HEK293 (cell line): ENCODE measurements at regions not wholly inside any gene's neighbourhood (a gene's known extent, or its start where the extent isn't known, plus 50 kb on each side); places are given as distances from the start of the nearest gene placed in this dataset.

Experiments used
- CTCF ChIA-PET: fragments of 350-600 bp; formaldehyde crosslinking; extraction: SDS; loops from one replicate; lab custom pipeline; 2021; ENCODE audit warnings: antibody characterized with exemption; lab: Yijun Ruan, JAX
- POLR2A ChIA-PET: fragments of 300-600 bp; formaldehyde crosslinking; extraction: SDS; loops from one replicate; lab custom pipeline; 2020; ENCODE audit warnings: antibody characterized with exemption, inconsistent platforms; lab: Yijun Ruan, JAX
- H3K27ac ChIP-seq: fragments of 200-500 bp; sonication (Bioruptor generic); 2 replicates; pipeline ENCODE4 v1.5.1; 2014; ENCODE audit warnings: low read depth, low read length, control low read depth, inconsistent platforms; ENCODE audit errors: extremely low read depth
- H3K36me3 ChIP-seq, 2 experiments: fragments of 200-500 bp in 1 of 2; sonication (Bioruptor generic) in 1 of 2; 1 replicate in 1 of 2; 2 replicates in 1 of 2; pipeline ENCODE4 v1.5.1; 2014 to 2017; ENCODE audit warnings: inconsistent platforms in 2 of 2, low read length in 2 of 2; ENCODE audit not compliant: control insufficient read depth in 2 of 2, insufficient read depth in 1 of 2
- H3K4me1 ChIP-seq: fragments of 200-500 bp; sonication (Bioruptor generic); 2 replicates; pipeline ENCODE4 v1.5.1; 2014; ENCODE audit warnings: mild to moderate bottlenecking, low read length, inconsistent platforms; ENCODE audit not compliant: control insufficient read depth, insufficient read depth
- H3K4me3 ChIP-seq: 2 replicates; pipeline ENCODE4 v1.5.1; 2011; ENCODE audit warnings: low read depth, mild to moderate bottlenecking, control low read depth, low read length, moderate library complexity
- H3K9me3 ChIP-seq: fragments of 200-500 bp; sonication (Bioruptor generic); 2 replicates; pipeline ENCODE4 v1.5.1; 2014; ENCODE audit warnings: low read depth, low read length, inconsistent platforms; ENCODE audit not compliant: control insufficient read depth, insufficient read depth
- BCL11A ChIP-seq: fragments of 450-650 bp; formaldehyde crosslinking; IDR thresholded peaks from 2 replicates; pipeline ENCODE4 v1.5.1; 2016; ENCODE audit warnings: low read depth, missing biosample characterization, missing genetic modification characterization
- HOXD13 ChIP-seq: sonication (generic); formaldehyde crosslinking; IDR thresholded peaks from 2 replicates; pipeline ENCODE4 v1.8.0; 2022; ENCODE audit warnings: missing genetic modification reagents, borderline replicate concordance
- KLF1 ChIP-seq: fragments of 450-650 bp; formaldehyde crosslinking; IDR thresholded peaks from 2 replicates; pipeline ENCODE4 v1.5.1; 2016; ENCODE audit warnings: missing biosample characterization, missing genetic modification characterization
- KLF16 ChIP-seq: fragments of 450-650 bp; formaldehyde crosslinking; IDR thresholded peaks from 2 replicates; pipeline ENCODE4 v1.5.1; 2017; ENCODE audit warnings: missing biosample characterization, missing genetic modification characterization
- KLF9 ChIP-seq: fragments of 450-650 bp; formaldehyde crosslinking; IDR thresholded peaks from 2 replicates; pipeline ENCODE4 v1.5.1; 2016; ENCODE audit warnings: missing biosample characterization, missing genetic modification characterization, low read depth
- OVOL3 ChIP-seq: fragments of 450-650 bp; formaldehyde crosslinking; IDR thresholded peaks from 2 replicates; pipeline ENCODE4 v1.5.1; 2016; ENCODE audit warnings: missing biosample characterization, missing genetic modification characterization
- PRDM10 ChIP-seq: fragments of 450-650 bp; formaldehyde crosslinking; IDR thresholded peaks from 2 replicates; pipeline ENCODE4 v1.5.1; 2016; ENCODE audit warnings: missing biosample characterization, missing genetic modification characterization
- ZBTB44 ChIP-seq: fragments of 450-650 bp; IDR thresholded peaks from 2 replicates; pipeline ENCODE4 v1.5.1; 2018; ENCODE audit warnings: missing biosample characterization, mild to moderate bottlenecking, missing genetic modification characterization
- ZFP69B ChIP-seq: fragments of 450-650 bp; formaldehyde crosslinking; IDR thresholded peaks from 2 replicates; pipeline ENCODE4 v1.5.1; 2016; ENCODE audit warnings: missing biosample characterization, missing genetic modification characterization
- ZNF341 ChIP-seq: fragments of 450-650 bp; formaldehyde crosslinking; IDR thresholded peaks from 2 replicates; pipeline ENCODE4; 2016; ENCODE audit warnings: low read depth, missing biosample characterization, missing genetic modification characterization
- ZNF354C ChIP-seq: fragments of 450-650 bp; formaldehyde crosslinking; IDR thresholded peaks from 2 replicates; pipeline ENCODE4 v1.5.1; 2016; ENCODE audit warnings: missing biosample characterization, missing genetic modification characterization, low read depth, borderline replicate concordance
- ZNF398 ChIP-seq: fragments of 450-650 bp; formaldehyde crosslinking; IDR thresholded peaks from 2 replicates; pipeline ENCODE4 v1.5.1; 2017; ENCODE audit warnings: missing biosample characterization, missing genetic modification characterization
- ZNF473 ChIP-seq: fragments of 450-650 bp; formaldehyde crosslinking; IDR thresholded peaks from 2 replicates; pipeline ENCODE4 v1.5.1; 2017; ENCODE audit warnings: missing biosample characterization, missing genetic modification characterization
- ZNF621 ChIP-seq: fragments of 450-650 bp; formaldehyde crosslinking; IDR thresholded peaks from 2 replicates; pipeline ENCODE4 v1.5.1; 2017; ENCODE audit warnings: missing biosample characterization, missing genetic modification characterization
- ZNF629 ChIP-seq: fragments of 450-650 bp; formaldehyde crosslinking; IDR thresholded peaks from 2 replicates; pipeline ENCODE4 v1.5.1; 2017; ENCODE audit warnings: missing biosample characterization, missing genetic modification characterization
- ZNF654 ChIP-seq: fragments of 450-650 bp; formaldehyde crosslinking; IDR thresholded peaks from 2 replicates; pipeline ENCODE4 v1.5.1; 2016; ENCODE audit warnings: low read depth, missing biosample characterization, missing genetic modification characterization
- ZNF658 ChIP-seq: fragments of 450-650 bp; formaldehyde crosslinking; IDR thresholded peaks from 2 replicates; pipeline ENCODE4; 2016; ENCODE audit warnings: missing biosample characterization, missing genetic modification characterization
- ZNF776 ChIP-seq: fragments of 450-650 bp; formaldehyde crosslinking; IDR thresholded peaks from 2 replicates; pipeline ENCODE4 v1.5.0; 2017; ENCODE audit warnings: missing biosample characterization, missing genetic modification characterization, borderline replicate concordance

GRCh38 chr20:11849976-11850670 is 67.6 kb upstream of the BTBD3 start (continued):
- TF ChIP-seq PRDM10 (tag by site-specific recombination) (no peak), ZBTB44 (tag by site-specific recombination) (no peak), BCL11A (tag by site-specific recombination) (no peak), ZNF354C (tag by site-specific recombination) (no peak), ZNF776 (tag by site-specific recombination) (no peak), ZNF658 (tag by site-specific recombination) (no peak), KLF16 (no peak), ZNF654 (no peak), OVOL3 (tag by site-specific recombination) (no peak), ZNF473 (tag by site-specific recombination) (no peak), ZFP69B (tag by site-specific recombination) (no peak), KLF9 (tag by site-specific recombination) (peak; percentile 29; the same call in 1 of the 2 replicates), ZNF621 (no peak), ZNF341 (no peak), ZNF398 (tag by site-specific recombination) (0 out of 2 replicates have a peak, but pooled peaks have one; percentile 12), KLF1 (tag by site-specific recombination) (peak; percentile 72)

GRCh38 chr20:11850901-11851300 is 66.8 kb upstream of the BTBD3 start:
- ChIA-PET POLR2A (interaction anchor here (0.9 kb wide), 1 partner anchor 41 kb away, joined by 5 read pairs; no protein-coding TSS in a partner anchor), CTCF (interaction anchor here (0.9 kb wide), 2 partner anchors 13 to 41 kb away, joined by 3 read pairs; no protein-coding TSS in a partner anchor)
- H3K36me3 ChIP-seq: no peaks in the 10 kb centered on the region
- TF ChIP-seq HOXD13 (CRISPR knock-in tag) (no peak), ZNF629 (0 out of 2 replicates have a peak, but pooled peaks have one; percentile 12)
- no peak overlapping the region for H3K4me3 ChIP-seq
- no peak overlapping the region; the same call in 1 of the 2 replicates for H3K27ac ChIP-seq
- H3K4me1 ChIP-seq: peaks cover 25% of the 10 kb centered on the region
- no peaks in the 10 kb centered on the region for H3K9me3 ChIP-seq
